IMR-90 (cell line): ENCODE measurements at regions not wholly inside any gene's neighbourhood (a gene's known extent, or its start where the extent isn't known, plus 50 kb on each side); places are given as distances from the start of the nearest gene placed in this dataset.

Experiments used
- ATAC-seq: fragments of 200-7000 bp; cut with Tn5 transposase; 2 replicates; pipeline ENCODE4 v1.9.1; 2020; ENCODE audit warnings: low read depth, mild to moderate bottlenecking, moderate library complexity
- BruUV-seq: library from RNA; stranded (reverse); fragments of 400-500 nt; replicated peaks from 2 replicates; lab custom pipeline; 2021; lab: Mats Ljungman, UMichigan
- CTCF ChIA-PET: fragments of 300-600 bp; formaldehyde crosslinking; extraction: SDS; loops from one replicate; lab custom pipeline; 2021; ENCODE audit warnings: antibody characterized with exemption; lab: Yijun Ruan, JAX
- POLR2A ChIA-PET: fragments of 300-600 bp; sonication (Branson Sonifier 250); formaldehyde crosslinking; loops from one replicate; lab custom pipeline; 2022; ENCODE audit warnings: antibody characterized with exemption; ENCODE audit not compliant: unreplicated experiment; lab: Charles Lee
- DNase-seq: peaks from one replicate; pipeline ENCODE4 v3.0.0; 2013
- H2AFZ ChIP-seq: replicated peaks from 2 replicates; pipeline ENCODE3; 2013; ENCODE audit warnings: low read length, mild to moderate bottlenecking; ENCODE audit not compliant: poor library complexity
- H2AK5ac ChIP-seq: 2 replicates; pipeline ENCODE4 v1.6.1; 2013; ENCODE audit warnings: low read depth, low read length, inconsistent platforms
- H2AK9ac ChIP-seq: replicated peaks from 2 replicates; pipeline ENCODE3; 2013; ENCODE audit warnings: mild to moderate bottlenecking, low read depth, low read length, moderate library complexity; ENCODE audit not compliant: poor library complexity
- H2BK120ac ChIP-seq: 2 replicates; pipeline ENCODE4 v1.6.1; 2013; ENCODE audit warnings: low read depth, low read length, inconsistent platforms
- H2BK15ac ChIP-seq: 3 replicates; pipeline ENCODE4 v1.6.1; 2013; ENCODE audit warnings: low read depth, low read length, inconsistent platforms
- H2BK20ac ChIP-seq: 2 replicates; pipeline ENCODE4 v1.6.1; 2013; ENCODE audit warnings: low read depth, mild to moderate bottlenecking, inconsistent platforms, low read length, moderate library complexity
- H2BK5ac ChIP-seq: 2 replicates; pipeline ENCODE4 v1.6.1; 2013; ENCODE audit warnings: mild to moderate bottlenecking, low read depth, low read length, inconsistent platforms; ENCODE audit not compliant: poor library complexity, severe bottlenecking
- H3K14ac ChIP-seq: replicated peaks from 2 replicates; pipeline ENCODE4 v1.6.1; 2013; ENCODE audit warnings: low read depth, low read length, inconsistent platforms
- H3K18ac ChIP-seq: 2 replicates; pipeline ENCODE4 v1.6.1; 2013; ENCODE audit warnings: low read depth, low read length, control low read depth
- H3K23ac ChIP-seq: 2 replicates; pipeline ENCODE4 v1.6.1; 2013; ENCODE audit warnings: low read depth, low read length, inconsistent platforms
- H3K27ac ChIP-seq: 2 replicates; pipeline ENCODE4 v1.5.1; 2013; ENCODE audit warnings: mild to moderate bottlenecking, control low read depth, low read length; ENCODE audit not compliant: insufficient read depth
- H3K27me3 ChIP-seq: 2 replicates; pipeline ENCODE4 v1.6.1; 2013; ENCODE audit warnings: low read length; ENCODE audit not compliant: control insufficient read depth, insufficient read depth
- H3K36me3 ChIP-seq: 2 replicates; pipeline ENCODE4 v1.6.1; 2013; ENCODE audit warnings: low read length, mixed read lengths; ENCODE audit not compliant: control insufficient read depth, insufficient read depth
- H3K4ac ChIP-seq: 2 replicates; pipeline ENCODE4 v1.6.1; 2013; ENCODE audit warnings: low read depth, low read length, inconsistent platforms
- H3K4me1 ChIP-seq: 2 replicates; pipeline ENCODE4 v1.6.1; 2013; ENCODE audit warnings: low read length, mixed read lengths; ENCODE audit not compliant: control insufficient read depth, insufficient read depth
- H3K4me2 ChIP-seq: 2 replicates; pipeline ENCODE4 v1.6.1; 2013; ENCODE audit warnings: low read depth, mild to moderate bottlenecking, control low read depth, low read length, moderate library complexity
- H3K4me3 ChIP-seq: 2 replicates; pipeline ENCODE4 v1.5.1; 2013; ENCODE audit warnings: low read depth, mild to moderate bottlenecking, control low read depth, low read length, moderate library complexity; ENCODE audit not compliant: insufficient read depth
- H3K56ac ChIP-seq: 2 replicates; pipeline ENCODE4 v1.6.1; 2013; ENCODE audit warnings: low read length, inconsistent platforms; ENCODE audit not compliant: insufficient read depth; ENCODE audit errors: extremely low read depth
- H3K79me1 ChIP-seq, 2 experiments: 2 replicates each; pipeline ENCODE4 v1.6.1; 2013; ENCODE audit warnings: low read length in 2 of 2, inconsistent platforms in 1 of 2, low read depth in 1 of 2
- H3K9ac ChIP-seq: 2 replicates; pipeline ENCODE4 v1.6.1; 2013; ENCODE audit warnings: low read depth, low read length, control low read depth
- H3K9me1 ChIP-seq: 2 replicates; pipeline ENCODE4 v1.6.1; 2013; ENCODE audit warnings: low read length, inconsistent platforms; ENCODE audit not compliant: insufficient read depth
- H3K9me3 ChIP-seq: 2 replicates; pipeline ENCODE4 v1.6.1; 2013; ENCODE audit warnings: low read length; ENCODE audit not compliant: control insufficient read depth, insufficient read depth
- H4K20me1 ChIP-seq: 2 replicates; pipeline ENCODE4 v1.6.1; 2013; ENCODE audit warnings: low read length, inconsistent platforms; ENCODE audit not compliant: insufficient read depth
- H4K5ac ChIP-seq: 2 replicates; pipeline ENCODE4 v1.6.1; 2013; ENCODE audit warnings: mild to moderate bottlenecking, low read depth, low read length, control low read depth
- H4K8ac ChIP-seq, 2 experiments: 2 replicates each; pipeline ENCODE4 v1.6.1; 2013; ENCODE audit warnings: low read depth in 2 of 2, low read length in 2 of 2, control low read depth in 1 of 2, inconsistent platforms in 1 of 2
- H4K91ac ChIP-seq: 2 replicates; pipeline ENCODE4 v1.6.1; 2013; ENCODE audit warnings: low read depth, low read length, inconsistent platforms; ENCODE audit not compliant: insufficient read depth
- BHLHE40 ChIP-seq: fragments of 150-350 bp; IDR thresholded peaks from 2 replicates; pipeline ENCODE4 v1.6.1; 2016; ENCODE audit warnings: mild to moderate bottlenecking, low read depth, low read length
- CEBPB ChIP-seq: IDR thresholded peaks from 2 replicates; pipeline ENCODE4 v1.6.1; 2012; ENCODE audit warnings: low read depth, low read length, improper control_type of control experiment
- CTCF ChIP-seq: conservative IDR thresholded peaks from 2 replicates; pipeline ENCODE4 v1.5.1; 2012; ENCODE audit warnings: mild to moderate bottlenecking, low read depth, low read length, improper control_type of control experiment
- ELK1 ChIP-seq: fragments of 150-350 bp; IDR thresholded peaks from 2 replicates; pipeline ENCODE4 v1.6.1; 2016; ENCODE audit warnings: low read depth, mild to moderate bottlenecking, low read length, moderate library complexity, borderline replicate concordance
- FOS ChIP-seq: fragments of 150-350 bp; IDR thresholded peaks from 2 replicates; pipeline ENCODE4 v1.6.1; 2016; ENCODE audit warnings: low read depth, low read length
- MXI1 ChIP-seq: IDR thresholded peaks from 2 replicates; pipeline ENCODE4 v1.6.1; 2012; ENCODE audit warnings: low read depth, mild to moderate bottlenecking, low read length, moderate library complexity, borderline replicate concordance
- NFE2L2 ChIP-seq: fragments of 150-350 bp; IDR thresholded peaks from 2 replicates; pipeline ENCODE4 v1.6.1; 2016; ENCODE audit warnings: low read depth, mild to moderate bottlenecking, low read length
- POLR2A ChIP-seq: IDR thresholded peaks from 2 replicates; pipeline ENCODE4 v1.6.1; 2012; ENCODE audit warnings: mild to moderate bottlenecking, low read depth, low read length
- RAD21 ChIP-seq: IDR thresholded peaks from 2 replicates; pipeline ENCODE4 v1.6.1; 2012; ENCODE audit warnings: low read length, improper control_type of control experiment
- RCOR1 ChIP-seq: IDR thresholded peaks from 2 replicates; pipeline ENCODE4 v1.6.1; 2012; ENCODE audit warnings: mild to moderate bottlenecking, low read length, improper control_type of control experiment; ENCODE audit not compliant: insufficient replicate concordance
- RFX5 ChIP-seq: IDR thresholded peaks from 2 replicates; pipeline ENCODE4 v1.8.0; 2012; ENCODE audit warnings: low read depth, mild to moderate bottlenecking, low read length, moderate library complexity
- SMC3 ChIP-seq: fragments of 150-350 bp; IDR thresholded peaks from 2 replicates; pipeline ENCODE4 v1.6.1; 2016; ENCODE audit warnings: low read depth, mild to moderate bottlenecking, antibody characterized with exemption, low read length, moderate library complexity
- USF2 ChIP-seq: fragments of 150-350 bp; IDR thresholded peaks from 2 replicates; pipeline ENCODE4 v1.6.1; 2017; ENCODE audit warnings: mild to moderate bottlenecking, antibody characterized with exemption, low read length, low read depth
- WGBS, 2 experiments: methylation state at CpG; one replicate each; pipeline versions ENCODE4 v1.1.5 to v1.1.7; 2013; ENCODE audit warnings: missing lambda C conversion rate in 2 of 2; ENCODE audit not compliant: insufficient read length in 1 of 2; ENCODE audit errors: extremely low coverage in 2 of 2; 5-methylcytosine and 5-hydroxymethylcytosine counted together
- dilution Hi-C: fragments of 300-500 bp; cut with HindIII; formaldehyde crosslinking; loops from one replicate; pipeline ENCODE4 v1.14.3; 2018; ENCODE audit warnings: low sequenced_read_pairs; ENCODE audit not compliant: unreplicated experiment
- in situ Hi-C: fragments of 300-500 bp; cut with MboI; formaldehyde crosslinking; loops from 3 replicates; pipeline ENCODE4 v1.14.3; 2019; ENCODE audit warnings: low sequenced_read_pairs, inconsistent platforms, mixed read lengths
- intact Hi-C: fragments of 100-400 bp; cut with micrococcal nuclease; formaldehyde crosslinking; loops from 2 replicates; pipeline ENCODE4 v1.10.0; 2022

GRCh38 chr5:142427015-142427364 is 102.2 kb upstream of the SPRY4 start:
- Histone ChIP-seq H3K9me1 (peaks cover 6% of the 10 kb centered on the region; the same call in 1 of the 2 replicates), H2AK9ac (no peak overlapping the region), H3K4me1 (peaks cover 10% of the 10 kb centered on the region), H2BK120ac (no peak overlapping the region), H3K56ac (no peak overlapping the region), H4K8ac (no peak overlapping the region; a peak in 1 of 4 replicates), H4K20me1 (no peaks in the 10 kb centered on the region), H3K4me3 (no peak overlapping the region), H3K23ac (no peak overlapping the region), H2AK5ac (no peak overlapping the region), H3K9me3 (no peaks in the 10 kb centered on the region), H3K36me3 (no peaks in the 10 kb centered on the region), H3K4me2 (no peak overlapping the region), H2AFZ (no peak overlapping the region), H3K14ac (0 out of 2 replicates have a peak overlapping the region, but pooled peaks have one; percentile 20), H2BK20ac (no peak overlapping the region), H3K18ac (no peak overlapping the region), H3K4ac (no peak overlapping the region), H2BK5ac (no peak overlapping the region), H2BK15ac (no peak overlapping the region), H3K27me3 (no peaks in the 10 kb centered on the region), H4K91ac (no peak overlapping the region), H3K79me1 (0 out of 4 replicates have a peak, but pooled peaks cover 0 to 7% of the 10 kb centered on the region in 2 experiments), H3K9ac (no peak overlapping the region), H4K5ac (no peak overlapping the region), H3K27ac (no peak overlapping the region)
- ChIA-PET CTCF (no interaction called here), POLR2A (no interaction called here)
- no TSS peak for BruUV-seq
- ATAC-seq: no peak
- intact Hi-C loops: no loop called here
- in situ Hi-C loops: no loop called here
- dilution Hi-C loops: no loop called here
- no peak for DNase-seq
- TF ChIP-seq BHLHE40 (no peak), NFE2L2 (no peak), ELK1 (no peak), SMC3 (no peak), POLR2A (no peak), RFX5 (no peak), MXI1 (no peak), CEBPB (no peak), CTCF (no peak), FOS (no peak), RCOR1 (no peak), USF2 (no peak), RAD21 (no peak)
- no CpG with 5 or more reads among the region's 7 CpGs for WGBS, 2 experiments
